ENCODE measurements at regions not wholly inside any gene's neighbourhood (a gene's known extent, or its start where the extent isn't known, plus 50 kb on each side); places are given as distances from the start of the nearest gene placed in this dataset.

DNA sequence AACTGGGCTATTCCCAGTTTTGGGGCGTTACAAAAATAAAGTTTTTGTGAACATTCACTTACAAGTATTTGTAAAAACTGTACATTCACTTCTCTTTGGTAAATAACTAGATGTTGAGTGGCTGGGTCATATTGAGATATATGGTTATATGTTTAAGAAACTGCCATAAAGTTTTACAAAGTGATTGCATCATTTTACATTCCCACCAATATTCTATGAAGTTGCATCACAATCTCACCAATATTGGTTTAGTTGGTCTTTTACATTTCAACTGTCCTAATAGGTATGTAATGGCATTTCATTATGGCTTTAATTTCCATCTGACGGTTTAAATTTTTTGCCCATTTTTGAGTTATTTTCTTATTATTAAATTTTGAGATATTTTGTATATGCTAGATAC is 251.7 kb upstream of the GNAI1 start:
- Mint-ChIP-seq H3K4me3 (no peak overlapping the region), H3K9me3 (peaks cover 0 to 9% (median 2%) of the 10 kb centered on the region in 7 donors), H3K27me3 (no peaks in the 10 kb centered on the region), H3K27ac (no peak overlapping the region), H3K4me1 (no peaks in the 10 kb centered on the region), H3K36me3 (no peaks in the 10 kb centered on the region)
- DNase-seq = no peak
- H3K27me3 ChIP-seq (ENCODE audit: control insufficient read depth, insufficient read depth, low read length) = no peaks in the 10 kb centered on the region
- no peaks in the 10 kb centered on the region for H3K36me3 ChIP-seq (ENCODE audit: control insufficient read depth, insufficient read depth, low read length)
- no peak for ATAC-seq (ENCODE audit: low read depth in 2 of 2)
- no peak overlapping the region for H3K4me3 ChIP-seq (ENCODE audit: low read depth, low read length)
- no peaks in the 10 kb centered on the region for H3K4me1 ChIP-seq (ENCODE audit: control insufficient read depth, insufficient read depth, low read length, poor library complexity, severe bottlenecking)
- H3K9me3 ChIP-seq (ENCODE audit: control insufficient read depth in 2 of 2, low read length in 2 of 2) = peaks cover 0 to 1% of the 10 kb centered on the region in 2 experiments
- no peak overlapping the region for H3K27ac ChIP-seq (ENCODE audit: insufficient read depth, low read length, poor library complexity, severe bottlenecking)

DNA sequence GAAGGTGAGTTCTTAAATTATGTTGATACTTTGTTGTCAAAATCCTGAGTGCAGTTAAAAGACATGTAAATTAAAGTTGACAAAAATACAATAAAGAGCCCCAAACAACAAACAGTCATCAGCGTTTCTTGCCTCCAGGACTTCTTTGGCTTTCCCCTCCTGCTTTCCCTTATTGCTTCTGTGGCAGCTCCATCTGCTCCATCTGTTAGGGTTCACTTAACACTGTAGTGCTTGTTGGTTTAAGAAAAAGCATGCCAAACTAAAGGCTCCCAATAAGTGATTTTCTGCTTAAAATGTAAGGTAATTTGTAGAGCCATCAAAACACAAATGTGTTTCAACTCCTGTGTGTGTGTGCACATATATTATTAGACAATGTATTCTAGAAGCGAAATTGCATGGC is 254.3 kb upstream of the GNAI1 start:
- no peak overlapping the region for H3K4me3 ChIP-seq (ENCODE audit: low read depth, low read length)

DNA sequence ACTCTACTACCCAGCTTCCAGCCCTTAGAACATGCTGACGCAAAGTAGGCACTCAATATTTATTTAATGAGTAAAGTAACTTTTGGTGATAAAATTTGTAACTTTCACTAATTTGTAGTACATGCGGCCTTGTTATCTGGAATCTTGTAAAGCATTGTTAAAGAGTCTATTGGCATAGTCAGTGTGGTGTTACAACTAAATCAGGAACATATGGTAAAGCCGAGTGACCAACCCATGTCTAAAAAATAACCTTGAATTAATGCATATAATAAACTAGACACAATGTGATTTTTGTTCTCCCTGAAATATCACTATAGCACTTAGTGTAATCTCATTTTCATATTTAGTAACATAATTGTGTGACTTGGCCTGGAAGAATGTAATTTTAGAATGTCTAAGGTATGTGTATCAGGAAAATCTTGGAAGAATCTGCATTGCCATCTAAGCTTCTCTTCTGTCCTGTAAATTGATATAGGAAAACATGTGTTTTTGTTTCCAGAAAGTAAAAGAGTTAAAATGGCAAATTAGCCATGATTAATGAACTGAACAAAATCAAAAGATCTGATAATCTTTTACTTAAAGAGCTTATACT is 256.7 kb upstream of the GNAI1 start:
- H3K36me3 ChIP-seq (ENCODE audit: control insufficient read depth, insufficient read depth, low read length) = no peaks in the 10 kb centered on the region
- peaks cover 0 to 3% of the 10 kb centered on the region in 2 experiments for H3K9me3 ChIP-seq (ENCODE audit: control insufficient read depth in 2 of 2, low read length in 2 of 2)
- no peak overlapping the region for H3K4me3 Mint-ChIP-seq
- no peak overlapping the region for H3K27ac ChIP-seq (ENCODE audit: insufficient read depth, low read length, poor library complexity, severe bottlenecking)
- H3K4me1 ChIP-seq (ENCODE audit: control insufficient read depth, insufficient read depth, low read length, poor library complexity, severe bottlenecking) = no peaks in the 10 kb centered on the region
- peaks cover 0 to 5% (median 3%) of the 10 kb centered on the region in 7 donors for H3K9me3 Mint-ChIP-seq
- ATAC-seq (ENCODE audit: low read depth in 2 of 2) = no peak
- H3K27ac Mint-ChIP-seq = no peak overlapping the region
- H3K27me3 Mint-ChIP-seq = no peaks in the 10 kb centered on the region
- no peaks in the 10 kb centered on the region for H3K36me3 Mint-ChIP-seq
- H3K27me3 ChIP-seq (ENCODE audit: control insufficient read depth, insufficient read depth, low read length) = no peaks in the 10 kb centered on the region
- H3K4me1 Mint-ChIP-seq = no peaks in the 10 kb centered on the region
- no peak for DNase-seq
- H3K4me3 ChIP-seq (ENCODE audit: low read depth, low read length) = no peak overlapping the region

More for the DNA sequence above, 254.3 kb upstream of the GNAI1 start:
- Mint-ChIP-seq H3K4me1 (no peaks in the 10 kb centered on the region), H3K27me3 (no peaks in the 10 kb centered on the region), H3K27ac (no peak overlapping the region), H3K36me3 (no peaks in the 10 kb centered on the region), H3K9me3 (peaks cover 0 to 5% (median 2%) of the 10 kb centered on the region in 7 donors), H3K4me3 (no peak overlapping the region)
- no peaks in the 10 kb centered on the region for H3K27me3 ChIP-seq (ENCODE audit: control insufficient read depth, insufficient read depth, low read length)
- no peaks in the 10 kb centered on the region for H3K36me3 ChIP-seq (ENCODE audit: control insufficient read depth, insufficient read depth, low read length)
- peaks cover 0 to 1% of the 10 kb centered on the region in 2 experiments for H3K9me3 ChIP-seq (ENCODE audit: control insufficient read depth in 2 of 2, low read length in 2 of 2)
- no peaks in the 10 kb centered on the region for H3K4me1 ChIP-seq (ENCODE audit: control insufficient read depth, insufficient read depth, low read length, poor library complexity, severe bottlenecking)
- no peak overlapping the region for H3K27ac ChIP-seq (ENCODE audit: insufficient read depth, low read length, poor library complexity, severe bottlenecking)
- DNase-seq (no peak), ATAC-seq (ENCODE audit: low read depth in 2 of 2) (no peak)

DNA sequence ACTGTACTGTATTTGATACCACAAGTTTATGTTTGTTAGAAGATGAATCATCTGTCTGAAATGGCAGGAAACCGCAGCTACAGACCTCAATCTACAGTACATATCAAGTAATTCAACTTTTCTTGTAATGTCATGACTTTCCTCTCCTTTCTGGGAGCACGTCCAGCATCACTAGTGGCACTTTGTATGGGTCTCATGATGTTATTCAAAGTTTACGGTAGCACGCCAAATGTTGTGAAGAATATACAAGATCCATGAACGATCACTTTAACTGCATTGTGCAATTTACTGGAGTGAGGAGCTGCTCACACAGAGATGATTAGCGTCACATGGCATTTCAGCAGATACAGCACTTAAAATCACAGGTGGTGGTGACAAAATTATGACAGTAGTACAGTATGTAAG is 257.8 kb upstream of the GNAI1 start:
- H3K9me3 ChIP-seq (ENCODE audit: control insufficient read depth in 2 of 2, low read length in 2 of 2) = peaks cover 0 to 2% of the 10 kb centered on the region in 2 experiments
- Mint-ChIP-seq H3K4me3 (no peak overlapping the region), H3K4me1 (no peaks in the 10 kb centered on the region), H3K36me3 (no peaks in the 10 kb centered on the region), H3K27ac (no peak overlapping the region), H3K9me3 (peaks cover 0 to 5% (median 3%) of the 10 kb centered on the region in 7 donors), H3K27me3 (no peaks in the 10 kb centered on the region)
- no peak overlapping the region for H3K27ac ChIP-seq (ENCODE audit: insufficient read depth, low read length, poor library complexity, severe bottlenecking)
- DNase-seq = peak in 1 of 3 donors; percentile 9
- H3K36me3 ChIP-seq (ENCODE audit: control insufficient read depth, insufficient read depth, low read length) = no peaks in the 10 kb centered on the region
- no peaks in the 10 kb centered on the region for H3K4me1 ChIP-seq (ENCODE audit: control insufficient read depth, insufficient read depth, low read length, poor library complexity, severe bottlenecking)
- H3K27me3 ChIP-seq (ENCODE audit: control insufficient read depth, insufficient read depth, low read length) = no peaks in the 10 kb centered on the region
- ATAC-seq (ENCODE audit: low read depth in 2 of 2) = no peak
- H3K4me3 ChIP-seq (ENCODE audit: low read depth, low read length) = no peak overlapping the region

DNA sequence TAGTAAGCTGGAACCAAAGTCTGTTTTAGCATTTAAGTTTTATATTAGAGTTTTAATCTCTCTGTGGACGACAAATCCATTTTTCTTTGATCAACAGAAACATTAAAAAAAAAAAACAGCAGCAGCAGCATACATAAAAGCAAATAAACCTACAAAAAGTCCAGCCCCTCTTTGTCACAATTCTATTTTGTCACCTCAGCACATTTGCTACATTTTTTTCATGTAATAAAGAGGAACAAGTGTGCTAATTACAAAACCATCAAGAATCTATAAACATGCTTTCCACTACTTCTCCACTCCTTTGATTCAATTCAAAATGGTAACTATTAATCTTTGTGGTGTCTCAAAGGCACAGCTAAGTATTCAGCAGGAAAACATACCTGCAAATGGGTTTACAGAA is 259.8 kb upstream of the GNAI1 start:
- Mint-ChIP-seq H3K4me3 (no peak overlapping the region), H3K27ac (no peak overlapping the region), H3K36me3 (no peaks in the 10 kb centered on the region), H3K4me1 (no peaks in the 10 kb centered on the region), H3K27me3 (no peaks in the 10 kb centered on the region), H3K9me3 (peaks cover 0 to 9% (median 4%) of the 10 kb centered on the region in 7 donors)
- no peak for ATAC-seq (ENCODE audit: low read depth in 2 of 2)
- H3K27ac ChIP-seq (ENCODE audit: insufficient read depth, low read length, poor library complexity, severe bottlenecking) = no peak overlapping the region
- peaks cover 0 to 2% of the 10 kb centered on the region in 2 experiments for H3K9me3 ChIP-seq (ENCODE audit: control insufficient read depth in 2 of 2, low read length in 2 of 2)
- no peak for DNase-seq
- H3K4me3 ChIP-seq (ENCODE audit: low read depth, low read length) = no peak overlapping the region
- H3K27me3 ChIP-seq (ENCODE audit: control insufficient read depth, insufficient read depth, low read length) = no peaks in the 10 kb centered on the region
- H3K4me1 ChIP-seq (ENCODE audit: control insufficient read depth, insufficient read depth, low read length, poor library complexity, severe bottlenecking) = no peaks in the 10 kb centered on the region
- no peaks in the 10 kb centered on the region for H3K36me3 ChIP-seq (ENCODE audit: control insufficient read depth, insufficient read depth, low read length)

DNA sequence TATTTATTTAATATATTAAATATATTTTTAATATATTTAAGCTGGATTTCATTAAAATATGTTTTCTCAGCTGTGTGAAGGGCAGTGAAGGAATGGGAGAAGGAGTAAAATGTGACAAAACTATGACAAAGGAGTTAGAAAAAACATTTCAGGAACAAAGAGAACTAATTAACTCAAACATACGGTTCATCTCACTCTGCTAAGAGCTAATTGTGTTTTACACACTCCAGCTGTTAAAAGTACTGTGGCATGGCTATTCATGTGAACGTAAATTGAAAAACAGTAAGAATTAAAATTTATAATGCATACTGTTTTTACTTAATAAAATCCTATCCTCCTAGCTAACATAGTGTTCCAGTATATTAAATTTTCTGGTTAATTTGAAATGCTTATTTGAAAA is 262.5 kb upstream of the GNAI1 start:
- no peaks in the 10 kb centered on the region for H3K27me3 Mint-ChIP-seq
- H3K36me3 Mint-ChIP-seq = no peaks in the 10 kb centered on the region
- H3K9me3 Mint-ChIP-seq = peaks cover 0 to 6% (median 6%) of the 10 kb centered on the region in 7 donors
- H3K9me3 ChIP-seq (ENCODE audit: control insufficient read depth in 2 of 2, low read length in 2 of 2) = peaks cover 0 to 2% of the 10 kb centered on the region in 2 experiments
- H3K36me3 ChIP-seq (ENCODE audit: control insufficient read depth, insufficient read depth, low read length) = no peaks in the 10 kb centered on the region
- no peak overlapping the region for H3K4me3 Mint-ChIP-seq
- no peak for DNase-seq
- ATAC-seq (ENCODE audit: low read depth in 2 of 2) = no peak
- no peak overlapping the region for H3K4me3 ChIP-seq (ENCODE audit: low read depth, low read length)
- H3K4me1 Mint-ChIP-seq = peaks cover 0 to 5% (median 0%) of the 10 kb centered on the region in 4 donors
- no peak overlapping the region for H3K27ac Mint-ChIP-seq
- H3K27me3 ChIP-seq (ENCODE audit: control insufficient read depth, insufficient read depth, low read length) = no peaks in the 10 kb centered on the region
- H3K27ac ChIP-seq (ENCODE audit: insufficient read depth, low read length, poor library complexity, severe bottlenecking) = no peak overlapping the region
- no peaks in the 10 kb centered on the region for H3K4me1 ChIP-seq (ENCODE audit: control insufficient read depth, insufficient read depth, low read length, poor library complexity, severe bottlenecking)

DNA sequence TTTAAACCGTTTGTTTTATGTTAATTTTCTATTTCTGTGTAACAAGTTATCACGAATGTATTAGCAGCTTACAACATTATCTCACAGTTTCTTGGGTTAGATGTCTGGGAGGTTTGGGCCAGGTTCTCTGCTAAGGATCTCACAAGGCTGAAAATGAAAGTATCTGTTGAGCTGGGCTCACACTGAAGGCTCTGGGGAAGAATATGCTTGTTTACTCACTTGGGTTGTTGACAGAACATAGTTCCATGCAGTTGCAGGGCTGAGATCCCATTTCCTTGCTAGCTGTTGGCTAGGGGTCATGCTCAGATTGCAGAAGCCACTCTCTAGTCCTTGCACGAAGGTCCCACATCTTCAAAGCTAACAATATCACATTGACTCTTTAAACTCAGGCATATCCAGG is 266.6 kb upstream of the GNAI1 start:
- H3K9me3 ChIP-seq (ENCODE audit: control insufficient read depth in 2 of 2, low read length in 2 of 2) = no peaks in the 10 kb centered on the region
- H3K27ac Mint-ChIP-seq = no peak overlapping the region
- peaks cover 0 to 6% (median 3%) of the 10 kb centered on the region in 7 donors for H3K9me3 Mint-ChIP-seq
- no peaks in the 10 kb centered on the region for H3K27me3 Mint-ChIP-seq
- H3K27ac ChIP-seq (ENCODE audit: insufficient read depth, low read length, poor library complexity, severe bottlenecking) = no peak overlapping the region
- no peak overlapping the region for H3K4me3 ChIP-seq (ENCODE audit: low read depth, low read length)
- H3K4me1 Mint-ChIP-seq = peaks cover 0 to 5% (median 0%) of the 10 kb centered on the region in 4 donors
- DNase-seq (no peak), ATAC-seq (ENCODE audit: low read depth in 2 of 2) (no peak)
- no peaks in the 10 kb centered on the region for H3K27me3 ChIP-seq (ENCODE audit: control insufficient read depth, insufficient read depth, low read length)
- no peak overlapping the region for H3K4me3 Mint-ChIP-seq
- H3K36me3 ChIP-seq (ENCODE audit: control insufficient read depth, insufficient read depth, low read length) = no peaks in the 10 kb centered on the region
- no peaks in the 10 kb centered on the region for H3K4me1 ChIP-seq (ENCODE audit: control insufficient read depth, insufficient read depth, low read length, poor library complexity, severe bottlenecking)
- no peaks in the 10 kb centered on the region for H3K36me3 Mint-ChIP-seq

DNA sequence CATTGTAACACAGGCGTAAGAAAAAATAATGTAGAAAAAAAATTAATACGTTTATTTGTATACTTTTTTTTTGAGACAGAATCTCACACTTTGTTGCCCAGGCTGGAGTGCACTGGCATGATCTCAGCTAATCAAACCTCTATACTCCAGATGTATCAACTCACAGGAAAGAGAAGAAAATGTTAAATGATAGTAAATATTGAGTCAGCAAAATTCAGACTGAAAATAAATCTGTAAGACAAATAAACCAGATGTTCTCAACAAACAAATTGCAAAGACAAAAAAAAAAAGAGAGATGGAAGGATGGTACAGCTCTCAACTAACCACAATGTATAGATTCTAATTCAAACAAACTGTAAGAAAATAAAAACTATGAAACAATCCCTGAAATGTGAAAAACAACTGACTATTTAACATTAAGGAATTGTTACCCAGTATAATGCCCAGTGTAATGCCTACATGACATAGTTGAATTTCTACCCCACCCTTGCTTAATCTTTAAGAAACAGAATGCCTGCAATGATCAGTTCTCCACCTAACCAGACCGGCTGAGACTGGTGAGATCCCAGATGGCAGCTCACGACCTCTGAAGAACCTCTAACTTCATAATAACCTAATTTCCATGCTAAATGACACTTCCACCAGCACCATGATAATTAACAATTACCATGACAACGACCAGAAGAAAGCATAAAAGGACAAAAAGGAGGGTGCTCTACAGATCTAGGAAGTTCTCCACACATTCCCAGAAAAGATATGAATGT is 272.0 kb upstream of the GNAI1 start:
- ATAC-seq (ENCODE audit: low read depth in 2 of 2) = no peak
- Histone ChIP-seq H3K4me1 (ENCODE audit: control insufficient read depth, insufficient read depth, low read length, poor library complexity, severe bottlenecking) (no peaks in the 10 kb centered on the region), H3K27me3 (ENCODE audit: control insufficient read depth, insufficient read depth, low read length) (no peaks in the 10 kb centered on the region), H3K4me3 (ENCODE audit: low read depth, low read length) (no peak overlapping the region), H3K36me3 (ENCODE audit: control insufficient read depth, insufficient read depth, low read length) (no peaks in the 10 kb centered on the region), H3K9me3 (ENCODE audit: control insufficient read depth in 2 of 2, low read length in 2 of 2) (no peaks in the 10 kb centered on the region), H3K27ac (ENCODE audit: insufficient read depth, low read length, poor library complexity, severe bottlenecking) (no peak overlapping the region)
- H3K9me3 Mint-ChIP-seq = peaks cover 2 to 11% (median 3%) of the 10 kb centered on the region in 7 donors
- H3K4me3 Mint-ChIP-seq = no peak overlapping the region
- H3K27ac Mint-ChIP-seq = no peak overlapping the region
- no peak for DNase-seq
- no peaks in the 10 kb centered on the region for H3K27me3 Mint-ChIP-seq
- no peaks in the 10 kb centered on the region for H3K4me1 Mint-ChIP-seq
- H3K36me3 Mint-ChIP-seq = no peaks in the 10 kb centered on the region
